Fibroblast of pulmonary artery (primary cell): ENCODE measurements at regions not wholly inside any gene's neighbourhood (a gene's known extent, or its start where the extent isn't known, plus 50 kb on each side); places are given as distances from the start of the nearest gene placed in this dataset.
"Not testable (repeated sequence)": the region's sequence is repeated elsewhere in the genome, so short reads cannot be mapped to it uniquely, and the experiment has no call there.

Experiments used
- DNase-seq: peaks from one replicate; pipeline ENCODE4 v3.0.0-alpha.2; 2010; ENCODE audit warnings: low read depth
- H3K4me3 ChIP-seq: replicated peaks from 2 replicates; pipeline ENCODE4 v1.5.1; 2011; ENCODE audit warnings: low read depth, mild to moderate bottlenecking, control low read depth, low read length, moderate library complexity
- TF ChIP-seq, protein P1 (sequence below): IDR thresholded peaks from 2 replicates; pipeline ENCODE4 v1.5.1; 2011; ENCODE audit warnings: mild to moderate bottlenecking, control low read depth, low read length, inconsistent platforms; ENCODE audit errors: missing control alignments

DNA sequence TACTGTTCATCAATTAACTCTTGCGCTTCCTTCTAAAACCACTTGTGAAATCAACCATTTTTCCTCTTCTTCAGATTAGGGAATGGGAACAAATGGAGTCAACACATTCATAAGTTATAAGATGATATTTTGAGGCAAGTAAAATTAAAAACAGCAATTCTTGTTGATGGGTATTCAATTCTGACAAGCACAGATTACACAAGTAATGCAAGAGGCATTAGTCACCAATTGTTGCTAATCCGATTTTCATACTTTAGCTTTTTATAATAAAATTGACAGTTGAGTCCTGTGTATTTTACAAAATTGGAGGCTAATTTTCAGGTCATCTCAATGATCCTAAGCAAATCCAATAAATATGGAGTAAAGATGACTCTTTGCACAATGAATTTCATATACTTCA, 918.4 kb upstream of the SOX9 start:
- no peak for DNase-seq
- H3K4me3 ChIP-seq, result no peak overlapping the region
- TF ChIP-seq, protein P1, sequence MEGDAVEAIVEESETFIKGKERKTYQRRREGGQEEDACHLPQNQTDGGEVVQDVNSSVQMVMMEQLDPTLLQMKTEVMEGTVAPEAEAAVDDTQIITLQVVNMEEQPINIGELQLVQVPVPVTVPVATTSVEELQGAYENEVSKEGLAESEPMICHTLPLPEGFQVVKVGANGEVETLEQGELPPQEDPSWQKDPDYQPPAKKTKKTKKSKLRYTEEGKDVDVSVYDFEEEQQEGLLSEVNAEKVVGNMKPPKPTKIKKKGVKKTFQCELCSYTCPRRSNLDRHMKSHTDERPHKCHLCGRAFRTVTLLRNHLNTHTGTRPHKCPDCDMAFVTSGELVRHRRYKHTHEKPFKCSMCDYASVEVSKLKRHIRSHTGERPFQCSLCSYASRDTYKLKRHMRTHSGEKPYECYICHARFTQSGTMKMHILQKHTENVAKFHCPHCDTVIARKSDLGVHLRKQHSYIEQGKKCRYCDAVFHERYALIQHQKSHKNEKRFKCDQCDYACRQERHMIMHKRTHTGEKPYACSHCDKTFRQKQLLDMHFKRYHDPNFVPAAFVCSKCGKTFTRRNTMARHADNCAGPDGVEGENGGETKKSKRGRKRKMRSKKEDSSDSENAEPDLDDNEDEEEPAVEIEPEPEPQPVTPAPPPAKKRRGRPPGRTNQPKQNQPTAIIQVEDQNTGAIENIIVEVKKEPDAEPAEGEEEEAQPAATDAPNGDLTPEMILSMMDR, result no peak

GRCh38 chr17:71203953-71204352, 916.9 kb upstream of the SOX9 start:
- no peak for DNase-seq
- no peak overlapping the region for H3K4me3 ChIP-seq
- TF ChIP-seq, protein P1, result no peak

- H3K4me3 ChIP-seq, DNase-seq: not testable (repeated sequence)
These were observed 914.9 kb upstream of the SOX9 start for GRCh38 chr17:71205951-71206350.

DNA sequence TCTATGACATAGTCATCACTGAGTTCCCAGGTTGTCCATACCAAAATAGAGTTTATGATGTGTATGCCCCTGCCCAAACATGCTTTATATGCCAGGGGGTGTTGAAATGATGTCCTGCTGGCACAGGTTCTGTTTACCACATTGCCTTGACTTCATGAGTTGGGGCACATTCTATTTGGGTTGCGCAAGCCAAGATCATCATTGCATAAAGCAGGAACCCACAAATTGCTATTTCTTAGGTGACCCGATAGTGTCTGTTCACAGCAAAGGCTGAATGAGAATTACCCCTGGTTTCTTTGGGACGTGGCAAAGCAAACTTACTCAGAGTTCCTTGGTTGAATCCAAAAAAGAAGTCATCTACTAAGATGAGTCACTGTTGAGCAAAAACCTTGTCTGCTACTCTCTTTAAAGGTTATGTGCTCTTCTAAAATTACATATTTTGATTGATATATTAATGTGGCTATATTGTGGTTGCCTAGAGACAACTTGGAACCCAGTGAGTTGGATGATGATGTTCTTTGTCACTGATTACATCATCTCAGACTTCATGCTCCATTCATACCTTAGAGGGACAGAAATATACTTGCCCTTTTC, 912.6 kb upstream of the SOX9 start:
- peak; percentile 27 for DNase-seq

GRCh38 chr17:71213936-71214335, 906.9 kb upstream of the SOX9 start:
- no peak for DNase-seq
- no peak overlapping the region for H3K4me3 ChIP-seq
- TF ChIP-seq, protein P1, result no peak

More for the DNA sequence above, 912.6 kb upstream of the SOX9 start:
- TF ChIP-seq, protein P1, result no peak
- no peak overlapping the region for H3K4me3 ChIP-seq

GRCh38 chr17:71217769-71218168, 903.1 kb upstream of the SOX9 start:
- TF ChIP-seq, protein P1, result no peak
- no peak for DNase-seq
- H3K4me3 ChIP-seq, result no peak overlapping the region

DNA sequence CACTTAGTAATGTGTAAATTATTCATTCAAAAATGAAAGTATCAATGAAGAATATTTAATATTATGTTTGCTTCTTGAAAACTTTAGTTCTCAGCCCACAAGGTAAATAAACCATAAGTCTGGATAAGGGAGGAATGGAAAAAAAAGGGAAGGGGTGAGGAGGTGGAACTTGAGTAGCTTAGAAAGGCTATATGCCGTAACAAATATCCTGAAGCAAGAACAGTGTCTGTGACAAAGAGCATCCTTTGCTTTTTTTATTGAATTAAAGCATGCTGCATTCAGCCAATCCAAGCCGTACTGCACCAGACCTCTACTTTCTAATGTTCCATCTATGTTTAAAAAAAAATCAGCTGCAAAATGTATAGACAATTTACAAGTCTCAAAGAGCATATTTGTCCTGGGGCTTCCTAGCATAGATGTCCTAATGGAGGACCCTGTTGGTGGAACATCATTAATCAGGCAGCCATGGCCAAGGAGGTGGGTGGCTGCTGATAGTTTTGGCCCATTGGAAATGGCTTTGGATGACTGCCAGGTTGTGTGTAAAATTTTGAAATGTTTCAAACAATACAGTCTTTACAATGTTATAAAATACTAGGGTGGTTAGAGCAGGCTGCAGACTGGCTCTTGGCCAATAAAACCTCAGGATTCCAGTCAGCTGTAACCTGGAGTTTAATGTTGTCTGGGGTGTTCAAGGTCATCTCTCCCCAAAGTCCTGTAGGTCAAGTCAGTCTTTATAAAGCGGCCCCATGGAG, 895.8 kb upstream of the SOX9 start:
- H3K4me3 ChIP-seq, result no peak overlapping the region
- TF ChIP-seq, protein P1, result no peak
- peak; percentile 29 for DNase-seq
